Amygdala (tissue), 56 donors: ENCODE measurements at regions not wholly inside any gene's neighbourhood (a gene's known extent, or its start where the extent isn't known, plus 50 kb on each side); places are given as distances from the start of the nearest gene placed in this dataset.
"Not testable (repeated sequence)": the region's sequence is repeated elsewhere in the genome, so short reads cannot be mapped to it uniquely, and the experiment has no call there.

Experiments
- DNase-seq, 56 donors: peaks; one replicate each; lab custom pipeline; 2025; lab: John Stamatoyannopoulos, UW

DNA sequence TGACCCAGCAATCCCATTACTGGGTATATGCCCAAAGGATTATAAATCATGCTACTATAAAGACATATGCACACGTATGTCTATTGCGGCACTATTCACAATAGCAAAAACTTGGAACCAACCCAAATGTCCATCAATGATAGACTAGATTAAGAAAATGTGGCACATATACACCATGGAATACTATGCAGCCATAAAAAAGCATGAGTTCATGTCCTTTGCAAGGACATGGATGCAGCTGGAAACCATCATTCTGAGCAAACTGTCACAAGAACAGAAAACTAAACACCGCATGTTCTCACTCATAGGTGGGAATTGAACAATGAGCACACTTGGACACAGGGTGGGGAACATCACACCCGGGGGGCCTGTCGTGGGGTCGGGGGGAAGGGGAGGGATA is 80.1 kb upstream of the TMEM170B start:
- DNase-seq = not testable (repeated sequence)

GRCh38 chr6:11452106-11452505 is 85.4 kb upstream of the TMEM170B start:
- not testable (repeated sequence) for DNase-seq

GRCh38 chr6:11450037-11450436 is 87.5 kb upstream of the TMEM170B start:
- no peak for DNase-seq

- DNase-seq = no peak
Observed at GRCh38 chr6:11449408-11449807, 88.1 kb upstream of the TMEM170B start.

DNA sequence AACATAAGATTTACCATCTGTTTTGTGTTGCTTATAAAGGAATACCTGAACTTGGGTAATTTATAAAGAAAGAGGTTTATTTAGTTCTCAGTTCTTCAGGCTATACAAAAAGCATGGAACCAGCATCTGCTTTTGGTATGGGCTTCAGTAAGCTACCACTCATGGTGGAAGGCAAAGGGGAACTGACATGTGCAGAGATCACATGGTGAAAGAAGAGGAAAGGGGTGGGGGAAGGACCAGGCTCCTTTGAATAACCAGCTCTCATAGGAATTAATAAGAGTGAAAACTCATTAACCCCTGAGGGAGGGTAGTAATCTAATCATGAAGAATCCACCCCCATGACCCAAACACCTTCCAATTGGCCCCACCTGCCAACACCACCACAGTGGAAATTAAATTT is 89.5 kb upstream of the TMEM170B start:
- DNase-seq = no peak

GRCh38 chr6:11447265-11447664 is 90.3 kb upstream of the TMEM170B start:
- DNase-seq = no peak

GRCh38 chr6:11445146-11445545 is 92.4 kb upstream of the TMEM170B start:
- DNase-seq = no peak

- DNase-seq = not testable (repeated sequence)
Observed at GRCh38 chr6:11443125-11443524, 94.4 kb upstream of the TMEM170B start.

DNA sequence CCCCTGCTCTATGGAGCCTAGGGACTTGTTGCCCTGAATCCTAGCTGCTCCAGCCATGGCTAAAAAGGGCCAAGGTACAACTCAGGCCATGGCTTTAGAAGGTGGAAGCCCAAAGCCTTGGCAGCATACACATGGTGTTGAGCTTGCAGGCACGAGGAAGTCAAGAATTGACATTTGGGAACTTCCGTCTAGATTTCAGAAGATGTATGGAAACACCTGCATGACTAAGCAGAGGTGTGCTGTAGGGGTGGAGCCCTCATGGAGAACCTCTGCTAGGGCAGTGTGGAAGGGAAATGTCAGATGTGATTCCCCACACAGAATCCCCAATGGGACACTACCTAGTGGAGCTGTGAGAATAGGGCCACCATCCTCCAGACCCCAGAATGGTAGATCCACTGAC is 95.1 kb upstream of the TMEM170B start:
- DNase-seq = no peak

- DNase-seq = no peak
Observed at GRCh38 chr6:11439876-11440275, 97.7 kb upstream of the TMEM170B start.

- no peak for DNase-seq
Observed at GRCh38 chr6:11439017-11439420, 98.5 kb upstream of the TMEM170B start.

- no peak for DNase-seq
Observed at GRCh38 chr6:11437824-11438459, 99.6 kb upstream of the TMEM170B start.

- no peak for DNase-seq
Observed at GRCh38 chr6:11436508-11437096, 100.9 kb upstream of the TMEM170B start.

DNA sequence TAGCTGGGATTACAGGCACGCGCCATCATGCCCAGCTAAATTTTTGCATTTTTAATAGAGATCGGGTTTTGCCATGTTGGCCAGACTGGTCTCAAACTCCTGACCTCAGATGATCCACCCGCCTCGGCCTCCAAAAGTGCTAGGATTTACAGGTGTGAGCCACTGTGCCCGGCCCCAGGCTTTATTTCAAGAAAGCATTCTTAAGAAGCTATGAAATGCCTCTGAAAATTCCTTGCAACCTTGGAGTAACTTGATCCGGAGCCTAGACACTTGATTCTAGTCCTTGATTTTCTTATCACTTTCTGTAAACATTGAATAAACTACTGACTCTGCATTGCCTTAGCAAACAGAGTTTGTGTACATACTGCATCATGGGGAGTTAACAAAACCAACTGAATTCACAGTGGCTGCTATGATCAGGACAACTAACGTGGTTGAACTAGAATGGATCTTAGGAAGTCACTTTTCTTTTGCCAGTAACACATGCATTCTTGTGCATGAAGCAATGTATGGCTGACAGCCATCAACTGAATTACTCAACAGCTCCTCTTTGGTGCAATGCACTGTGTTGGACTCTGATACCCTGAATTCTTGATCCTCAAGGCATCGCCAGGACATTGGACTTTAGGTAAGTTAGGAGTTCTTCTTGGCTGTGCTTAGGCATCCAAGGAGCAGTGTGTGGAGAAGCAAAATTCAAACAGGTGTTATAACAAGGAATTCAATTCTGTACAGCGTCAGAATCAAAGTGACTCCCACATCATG is 102.8 kb upstream of the TMEM170B start:
- no peak for DNase-seq

GRCh38 chr6:11433860-11434259 is 103.7 kb upstream of the TMEM170B start:
- DNase-seq = no peak

DNA sequence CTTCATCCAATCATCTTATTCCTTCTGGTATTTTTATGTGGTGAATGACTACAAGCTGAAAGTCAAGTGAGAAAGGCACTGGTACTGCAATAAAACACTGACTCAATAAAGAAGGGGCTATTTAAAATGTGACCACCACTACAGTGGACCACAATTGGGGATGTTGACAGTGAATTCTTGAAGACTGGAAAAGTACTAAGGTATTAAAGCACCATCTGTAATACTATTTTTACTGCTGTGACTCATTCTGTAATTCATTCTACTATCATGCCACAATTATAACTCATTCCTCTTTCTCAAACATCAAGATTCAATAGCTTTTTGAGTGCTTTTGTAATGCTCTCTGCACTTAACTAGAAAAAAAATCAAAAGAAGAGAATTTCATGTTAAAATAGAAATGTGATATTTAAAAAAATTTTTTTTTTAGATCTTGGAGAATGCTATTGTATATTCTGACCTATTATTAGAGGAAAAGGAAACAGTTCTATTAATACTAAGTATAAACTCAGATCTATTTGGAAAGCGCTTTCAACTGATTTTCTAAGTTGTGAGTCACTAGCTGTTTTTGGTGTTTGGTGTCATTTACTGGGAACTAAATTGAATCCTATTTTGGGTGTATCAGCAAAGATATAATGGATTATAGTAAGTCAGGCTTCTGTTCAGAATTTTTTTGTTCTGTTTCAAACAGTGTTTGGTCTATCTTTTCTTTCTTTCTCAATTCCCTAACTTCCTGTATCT is 104.7 kb upstream of the TMEM170B start:
- no peak for DNase-seq

DNA sequence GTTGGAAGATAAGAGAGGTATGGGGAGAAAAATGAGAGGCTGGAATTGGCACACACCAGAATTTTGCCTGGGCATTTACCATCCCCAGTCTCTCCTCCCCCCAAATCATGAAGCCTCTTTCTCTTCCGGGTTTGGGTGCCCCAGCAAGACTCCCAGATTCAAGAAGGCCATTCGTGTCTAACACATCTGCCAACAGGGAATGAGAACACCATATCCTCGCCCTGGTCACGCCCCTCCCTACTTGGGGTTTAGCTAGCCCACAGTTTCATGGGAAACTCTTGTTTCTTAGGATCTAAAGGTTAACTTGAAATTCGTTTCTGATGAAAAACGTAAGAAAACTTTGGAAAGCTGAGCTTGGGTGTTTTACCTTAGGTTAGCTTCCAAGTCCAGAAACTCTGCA is 105.5 kb upstream of the TMEM170B start:
- DNase-seq = no peak

DNA sequence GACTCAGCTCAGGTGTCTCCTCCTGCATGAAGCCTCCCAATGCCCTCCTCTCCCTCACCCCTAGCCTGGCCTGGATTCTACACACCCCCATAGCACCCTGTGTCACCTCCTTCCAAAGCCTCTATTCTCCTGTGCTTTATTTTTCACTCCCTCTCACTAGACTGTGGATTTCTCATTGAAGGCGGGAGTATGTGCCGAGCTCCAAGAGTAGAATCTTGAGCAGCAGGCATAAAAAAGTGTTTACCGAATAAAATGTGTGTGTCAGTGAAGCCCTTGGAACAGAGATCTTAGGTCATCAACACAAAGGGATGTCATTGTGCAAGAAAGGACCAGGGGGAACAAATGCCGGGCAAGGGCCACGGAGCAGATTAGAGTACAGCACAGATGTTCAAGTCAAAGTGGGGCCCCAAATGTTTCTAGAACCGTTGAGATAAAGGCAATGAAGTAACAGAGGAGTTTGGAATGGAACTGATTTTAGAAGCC is 106.1 kb upstream of the TMEM170B start:
- DNase-seq = no peak

DNA sequence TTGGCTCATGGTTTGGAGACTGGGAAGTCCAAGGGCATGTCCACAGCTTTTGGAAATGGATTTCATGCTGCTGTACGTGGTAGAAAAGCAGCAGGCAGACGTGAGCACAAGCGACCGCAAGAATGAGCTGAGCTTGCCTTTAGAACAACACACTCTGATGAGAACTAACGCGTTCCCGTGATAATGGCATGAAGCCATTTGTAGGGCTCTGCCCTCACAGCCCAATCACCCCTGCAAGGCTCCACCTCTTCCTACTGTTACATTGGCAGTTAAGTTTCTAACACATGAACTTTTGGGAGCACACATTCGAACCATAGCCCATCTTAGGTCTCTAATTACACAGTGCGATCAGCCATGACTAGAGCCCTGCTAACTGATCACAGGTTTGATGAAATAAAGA is 107.5 kb upstream of the TMEM170B start:
- DNase-seq = no peak

- DNase-seq = no peak
Observed at GRCh38 chr6:11429577-11429976, 108.0 kb upstream of the TMEM170B start.

- DNase-seq = no peak
Observed at GRCh38 chr6:11428895-11429294, 108.7 kb upstream of the TMEM170B start.
